ENCODE measurements at regions not wholly inside any gene's neighbourhood (a gene's known extent, or its start where the extent isn't known, plus 50 kb on each side); places are given as distances from the start of the nearest gene placed in this dataset.
"Not testable (repeated sequence)": the region's sequence is repeated elsewhere in the genome, so short reads cannot be mapped to it uniquely, and the experiment has no call there.

DNA sequence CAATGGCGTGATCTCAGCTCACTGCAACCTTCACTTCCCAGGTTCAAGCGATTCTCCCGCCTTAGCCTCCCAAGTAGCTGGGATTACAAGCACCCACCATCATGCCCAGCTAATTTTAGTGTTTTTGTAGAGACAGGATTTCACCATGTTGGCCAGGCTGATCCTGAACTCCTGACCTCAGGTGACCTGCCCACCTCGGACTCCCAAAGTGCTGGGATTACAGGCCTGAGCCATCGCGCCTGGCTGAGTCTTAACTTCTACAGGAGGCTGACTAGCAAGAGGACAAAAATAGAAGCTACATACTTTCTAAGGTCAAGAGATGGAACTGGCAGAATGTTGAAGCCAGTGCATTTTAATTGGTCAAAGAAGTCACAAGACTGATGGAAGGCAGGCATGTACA, 2296.2 kb upstream of the RAG2 start:
- not testable (repeated sequence) for DNase-seq (ENCODE audit: low spot score)

- DNase-seq (ENCODE audit: low spot score) = no peak
Measured at GRCh38 chr11:38884145-38884865, 2286.3 kb upstream of the RAG2 start.

GRCh38 chr11:38867338-38867737, 2269.3 kb upstream of the RAG2 start:
- no peak for DNase-seq (ENCODE audit: low spot score)

GRCh38 chr11:38865922-38866321, 2267.9 kb upstream of the RAG2 start:
- no peak for DNase-seq (ENCODE audit: low spot score)

GRCh38 chr11:38842991-38843390, 2245.0 kb upstream of the RAG2 start:
- no peak for DNase-seq (ENCODE audit: low spot score)

DNA sequence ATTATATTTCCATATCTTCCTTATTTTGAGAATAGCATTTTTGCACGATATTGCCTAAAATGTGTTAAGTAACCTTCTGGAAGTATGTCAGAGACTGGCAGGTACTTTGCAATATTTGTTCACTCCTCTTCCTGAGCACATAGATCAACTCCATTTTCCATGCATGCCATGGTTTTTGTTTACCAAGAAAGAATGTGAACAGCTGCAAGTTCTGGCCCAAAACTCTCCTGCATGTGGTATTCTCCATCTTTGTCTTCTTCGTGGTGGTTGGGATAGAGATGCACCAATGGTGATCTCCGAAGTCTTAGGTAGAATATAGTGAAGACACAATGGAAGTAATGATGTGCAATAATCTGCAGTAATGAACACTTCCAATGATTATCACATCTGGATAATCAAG, 2241.0 kb upstream of the RAG2 start:
- no peak for DNase-seq (ENCODE audit: low spot score)

DNA sequence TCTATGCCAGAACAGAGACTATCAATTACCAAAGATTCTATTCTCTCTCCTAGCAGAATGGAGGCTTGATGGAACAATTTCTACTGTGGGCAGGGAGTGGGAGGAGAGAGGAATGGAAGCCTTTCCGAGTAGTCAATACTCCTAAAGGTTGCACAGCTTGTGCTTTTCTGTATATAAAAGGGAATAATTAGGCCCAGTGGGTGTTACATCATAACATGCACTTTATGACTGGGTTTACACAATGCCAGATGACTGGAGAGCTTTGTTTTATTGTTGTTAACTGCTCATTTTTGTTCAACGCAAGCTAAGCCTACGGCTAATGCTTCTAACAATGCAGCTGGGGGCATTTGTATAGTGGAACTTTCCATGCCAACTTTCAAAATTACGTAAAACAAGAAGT, 2237.9 kb upstream of the RAG2 start:
- DNase-seq (ENCODE audit: low spot score) = no peak

GRCh38 chr11:38824573-38824972, 2226.5 kb upstream of the RAG2 start:
- DNase-seq (ENCODE audit: low spot score) = no peak

DNA sequence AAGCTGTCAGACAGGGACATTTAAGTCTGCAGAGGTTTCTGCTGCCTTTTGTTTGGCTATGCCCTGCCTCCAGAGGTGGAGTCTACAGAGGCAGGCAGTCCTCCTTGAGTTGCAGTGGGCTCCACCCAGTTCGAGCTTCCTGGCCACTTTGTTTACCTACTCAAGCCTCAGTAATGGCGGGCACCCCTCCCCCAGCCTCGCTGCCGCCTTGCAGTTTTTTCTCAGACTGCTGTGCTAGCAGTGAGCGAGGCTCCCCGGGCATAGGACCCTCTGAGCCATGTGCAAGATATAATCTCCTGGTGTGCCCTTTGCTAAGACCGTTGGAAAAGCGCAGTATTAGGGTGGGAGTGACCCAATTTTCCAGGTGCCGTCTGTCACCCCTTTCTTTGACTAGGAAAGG, 2223.8 kb upstream of the RAG2 start:
- DNase-seq (ENCODE audit: low spot score) = not testable (repeated sequence)

DNA sequence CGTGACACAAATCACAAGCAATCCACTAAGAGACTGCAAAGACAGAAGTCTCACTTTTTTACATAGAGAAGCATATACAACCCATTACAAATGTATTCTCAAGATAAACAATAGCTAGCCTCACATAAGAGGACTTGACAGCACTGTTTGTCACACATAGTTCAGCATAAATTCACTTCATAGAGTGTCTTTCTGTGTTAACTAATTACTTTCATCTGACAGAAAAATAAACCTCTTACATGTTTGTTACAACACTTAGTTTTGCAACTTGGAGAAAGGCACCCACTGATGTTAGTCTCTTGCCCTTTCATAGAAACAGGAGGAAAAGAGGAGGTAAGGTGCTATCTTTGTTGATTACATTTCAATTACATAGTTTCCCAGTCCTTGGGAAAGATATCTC, 2221.9 kb upstream of the RAG2 start:
- no peak for DNase-seq (ENCODE audit: low spot score)

DNA sequence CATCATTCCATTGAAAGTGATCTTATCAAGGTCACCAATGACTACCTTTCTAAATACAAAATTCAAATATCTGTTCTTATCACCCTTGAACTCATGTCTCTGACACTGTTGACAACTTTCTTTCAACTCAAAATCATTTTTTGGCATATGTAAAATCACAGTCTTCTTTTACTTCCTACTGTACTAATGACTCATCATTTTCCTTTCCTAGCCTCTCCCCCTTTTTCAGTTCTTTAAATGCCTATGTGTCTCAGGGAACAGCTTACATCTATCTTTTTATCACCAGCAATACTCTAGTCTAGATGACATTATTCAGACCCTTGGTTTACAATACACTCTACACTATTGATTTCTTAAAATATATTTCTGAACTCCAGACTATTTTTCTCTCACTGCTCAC, 2220.7 kb upstream of the RAG2 start:
- no peak for DNase-seq (ENCODE audit: low spot score)

DNA sequence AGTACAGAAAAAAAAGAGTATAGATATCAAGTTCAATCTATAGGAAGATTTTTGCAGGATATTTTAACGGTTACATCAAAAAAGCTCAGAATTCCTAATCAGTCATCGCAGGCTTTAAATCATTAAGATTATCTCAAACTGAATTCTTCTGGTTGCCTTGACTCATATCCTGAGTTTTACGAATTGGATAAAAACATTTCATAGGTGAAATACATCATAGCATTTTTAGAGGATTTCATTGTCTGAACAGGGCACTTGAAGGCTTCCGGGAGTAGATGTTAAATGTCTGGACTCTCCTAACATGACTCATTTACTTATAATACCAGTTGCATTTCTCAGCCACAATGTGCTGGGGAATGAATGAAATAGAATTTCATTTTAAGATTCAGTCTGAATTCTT, 2216.6 kb upstream of the RAG2 start:
- no peak for DNase-seq (ENCODE audit: low spot score)

DNA sequence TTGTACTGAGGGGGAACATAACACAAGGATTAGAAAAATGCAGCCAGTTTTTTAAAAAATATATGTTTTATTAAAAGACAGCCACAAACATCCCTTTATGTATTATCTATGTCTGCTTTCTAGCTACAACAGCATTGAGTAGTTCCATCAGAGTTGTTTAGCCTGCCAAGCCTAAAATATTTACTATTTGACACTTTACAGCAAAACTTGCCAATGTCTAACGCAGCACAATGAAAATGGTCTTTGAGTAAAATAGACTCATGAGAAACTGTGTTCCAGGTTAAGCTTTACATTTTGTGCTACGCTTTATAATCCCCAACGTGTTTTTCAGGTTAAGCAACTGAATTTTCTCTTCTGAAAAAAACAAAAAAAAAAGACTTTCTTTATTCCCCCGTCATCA, 2211.5 kb upstream of the RAG2 start:
- no peak for DNase-seq (ENCODE audit: low spot score)

GRCh38 chr11:38796281-38796680, 2198.2 kb upstream of the RAG2 start:
- no peak for DNase-seq (ENCODE audit: low spot score)

- DNase-seq (ENCODE audit: low spot score) = no peak
Measured at GRCh38 chr11:38795027-38795426, 2197.0 kb upstream of the RAG2 start.

GRCh38 chr11:38791346-38791961, 2193.4 kb upstream of the RAG2 start:
- DNase-seq (ENCODE audit: low spot score) = no peak

- DNase-seq (ENCODE audit: low spot score) = no peak
Measured at GRCh38 chr11:38788561-38788960, 2190.5 kb upstream of the RAG2 start.

GRCh38 chr11:38784164-38784563, 2186.1 kb upstream of the RAG2 start:
- no peak for DNase-seq (ENCODE audit: low spot score)

- DNase-seq (ENCODE audit: low spot score) = no peak
Measured at GRCh38 chr11:38766796-38767195, 2168.8 kb upstream of the RAG2 start.

- DNase-seq (ENCODE audit: low spot score) = no peak
Measured at GRCh38 chr11:38759394-38759793, 2161.4 kb upstream of the RAG2 start.

- DNase-seq (ENCODE audit: low spot score) = no peak
Measured at GRCh38 chr11:38756537-38756936, 2158.5 kb upstream of the RAG2 start.

GRCh38 chr11:38751421-38751820, 2153.4 kb upstream of the RAG2 start:
- no peak for DNase-seq (ENCODE audit: low spot score)

GRCh38 chr11:38746516-38746915, 2148.5 kb upstream of the RAG2 start:
- not testable (repeated sequence) for DNase-seq (ENCODE audit: low spot score)

DNA sequence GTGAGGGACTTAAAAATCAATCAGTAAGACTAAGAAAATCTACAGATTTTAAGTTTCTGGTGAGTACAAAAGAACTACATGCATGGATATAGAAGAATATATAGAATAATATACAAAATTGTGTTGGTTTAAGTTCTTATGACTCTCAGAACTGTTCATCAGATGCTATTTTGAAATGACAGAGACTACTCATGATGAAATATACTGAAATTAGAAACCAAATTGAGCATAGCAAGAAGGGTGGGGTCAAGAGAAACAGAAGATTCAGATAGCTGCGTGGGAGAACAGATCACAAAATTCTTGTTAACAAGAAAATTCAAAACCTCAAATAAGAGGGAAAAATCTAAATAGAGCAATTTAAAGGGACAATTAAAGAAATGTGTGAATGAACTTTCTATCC, 2125.3 kb upstream of the RAG2 start:
- DNase-seq (ENCODE audit: low spot score) = no peak
